NOMO-1 treated with DMSO at 0.1 percent for 48 hours (cell line): ENCODE measurements at regions not wholly inside any gene's neighbourhood (a gene's known extent, or its start where the extent isn't known, plus 50 kb on each side); places are given as distances from the start of the nearest gene placed in this dataset.
"Not testable (repeated sequence)": the region's sequence is repeated elsewhere in the genome, so short reads cannot be mapped to it uniquely, and the experiment has no call there.

Source experiments
- DNase-seq: peaks from one replicate; lab custom pipeline; 2025; ENCODE audit not compliant: unreplicated experiment; lab: John Stamatoyannopoulos, UW

- DNase-seq, result not testable (repeated sequence)
Observed at GRCh38 chr4:10388146-10388545, 69.1 kb downstream of the ZNF518B start.

- no peak for DNase-seq
Observed at GRCh38 chr4:10385994-10386394, 71.2 kb downstream of the ZNF518B start.

DNA sequence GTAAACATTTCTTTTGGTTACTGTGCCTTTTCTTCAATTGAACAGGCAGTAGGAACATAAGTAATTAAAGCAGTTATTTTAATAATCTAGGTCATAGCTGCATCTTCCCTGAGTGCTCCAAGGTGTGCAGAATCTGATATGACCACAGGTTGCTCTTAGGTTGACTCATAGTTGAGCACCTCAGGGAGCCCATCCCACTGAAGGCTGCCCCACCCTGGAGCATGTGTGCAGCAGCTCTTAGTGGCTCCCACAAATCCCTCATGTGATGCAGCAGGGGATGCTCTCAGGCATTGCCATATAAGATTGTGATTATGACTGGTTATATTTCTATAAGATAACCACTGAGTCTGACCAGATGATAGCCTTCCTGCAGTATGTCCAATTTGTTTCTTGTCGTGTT is 72.3 kb downstream of the ZNF518B start:
- DNase-seq, result no peak

DNA sequence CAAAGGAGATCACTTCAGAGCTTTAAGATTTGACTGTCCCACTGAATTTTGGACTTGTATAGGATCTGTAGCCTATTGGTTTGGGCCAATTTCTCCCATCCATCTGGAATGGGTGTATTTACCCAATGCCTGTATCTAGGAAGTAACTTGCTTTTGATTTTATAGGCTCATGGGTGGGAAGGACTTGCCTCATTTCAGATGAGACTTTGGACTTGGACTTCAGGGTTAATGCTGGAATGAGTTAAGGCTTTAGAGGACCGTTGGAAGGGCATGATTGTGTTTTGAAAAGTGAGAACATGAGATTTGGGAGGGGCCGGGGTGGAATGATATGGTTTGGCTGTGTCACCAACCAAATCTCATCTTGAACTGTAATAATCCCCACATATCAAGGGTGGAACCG is 73.8 kb downstream of the ZNF518B start:
- no peak for DNase-seq

DNA sequence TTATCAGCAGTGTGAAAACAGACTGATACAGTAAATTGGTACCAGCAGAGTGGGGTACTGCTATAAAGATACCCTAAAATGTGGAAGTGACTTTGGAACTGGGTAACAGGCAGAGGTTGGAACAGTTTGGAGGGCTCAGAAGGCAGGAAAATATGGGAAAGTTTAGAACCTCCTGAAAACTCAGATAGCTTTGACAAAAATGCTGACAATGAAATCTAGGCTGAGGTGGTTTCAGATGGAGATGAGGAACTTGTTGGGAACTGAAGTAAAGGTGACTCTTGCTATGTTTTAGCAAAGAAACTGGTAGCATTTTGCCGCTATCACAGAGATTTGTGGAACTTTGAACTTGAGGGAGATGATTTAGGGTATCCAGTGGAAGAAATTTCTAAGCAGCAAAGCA is 75.1 kb downstream of the ZNF518B start:
- DNase-seq, result not testable (repeated sequence)

GRCh38 chr4:10381146-10381545 is 76.1 kb downstream of the ZNF518B start:
- no peak for DNase-seq

GRCh38 chr4:10380735-10381134 is 76.5 kb downstream of the ZNF518B start:
- no peak for DNase-seq

GRCh38 chr4:10371869-10372471 is 85.3 kb downstream of the ZNF518B start:
- no peak for DNase-seq

GRCh38 chr4:10371121-10371520 is 86.1 kb downstream of the ZNF518B start:
- no peak for DNase-seq

- DNase-seq, result no peak
Observed at GRCh38 chr4:10369517-10369916, 87.7 kb downstream of the ZNF518B start.

DNA sequence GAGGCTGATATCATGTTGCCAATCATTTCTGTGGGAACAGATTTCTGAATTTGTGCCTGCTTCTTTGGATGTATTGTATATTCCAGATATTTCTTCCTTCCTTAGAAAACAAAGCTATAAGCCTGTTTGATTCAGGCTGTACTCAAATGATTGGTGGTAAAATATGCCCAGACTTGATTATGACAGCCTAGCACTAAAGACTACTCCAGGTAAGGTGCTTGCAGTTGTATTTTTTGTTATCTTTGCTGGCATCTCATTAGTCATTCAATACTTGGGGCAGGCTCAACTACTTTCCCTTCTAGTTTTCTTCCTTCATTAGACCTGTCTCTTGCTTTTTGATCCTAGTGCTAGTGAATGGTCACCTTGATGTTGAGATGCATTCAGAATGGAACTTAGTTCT is 90.6 kb downstream of the ZNF518B start:
- DNase-seq, result no peak

DNA sequence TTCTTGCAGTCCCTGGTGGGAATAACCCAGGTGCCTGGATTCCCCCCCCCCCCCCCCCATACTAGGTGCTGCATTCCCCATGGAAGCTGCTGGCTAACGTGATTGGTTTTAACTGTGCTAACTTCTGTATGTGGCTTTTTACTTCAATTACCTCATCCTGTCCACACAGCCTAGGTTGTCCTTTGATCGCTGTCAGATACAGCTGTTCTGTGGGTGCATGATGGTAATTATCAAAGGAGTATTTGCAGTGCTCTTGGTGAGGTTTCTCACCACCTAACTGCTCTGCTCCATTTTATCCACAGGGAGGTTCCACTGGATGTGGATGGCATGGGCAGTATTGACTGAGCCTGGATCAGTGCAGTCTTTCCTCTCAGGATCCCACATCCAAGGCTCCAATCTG is 93.0 kb downstream of the ZNF518B start:
- no peak for DNase-seq

DNA sequence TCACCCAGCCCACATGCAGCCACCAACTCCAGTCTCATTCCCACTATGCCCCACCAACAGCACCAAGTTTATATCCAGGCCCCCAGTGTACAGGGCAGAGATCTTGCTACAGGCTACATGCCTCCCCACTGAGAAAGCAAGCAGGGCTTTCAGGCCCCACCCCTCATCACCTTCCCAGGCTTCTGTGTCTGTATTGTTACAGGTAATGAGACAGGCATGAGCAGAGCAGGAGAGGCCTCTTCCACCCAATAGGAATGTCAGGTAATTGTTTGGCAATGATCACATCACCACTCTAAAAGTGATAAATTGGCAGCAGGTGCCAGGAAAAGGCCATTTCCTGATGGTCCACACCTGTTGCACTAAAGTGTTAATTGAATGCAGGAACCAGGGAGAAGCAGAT is 102.5 kb downstream of the ZNF518B start:
- no peak for DNase-seq

- no peak for DNase-seq
Observed at GRCh38 chr4:10354225-10354624, 103.0 kb downstream of the ZNF518B start.

- no peak for DNase-seq
Observed at GRCh38 chr4:10353110-10353509, 104.1 kb downstream of the ZNF518B start.

GRCh38 chr4:10348241-10348640 is 109.0 kb downstream of the ZNF518B start:
- DNase-seq, result no peak

DNA sequence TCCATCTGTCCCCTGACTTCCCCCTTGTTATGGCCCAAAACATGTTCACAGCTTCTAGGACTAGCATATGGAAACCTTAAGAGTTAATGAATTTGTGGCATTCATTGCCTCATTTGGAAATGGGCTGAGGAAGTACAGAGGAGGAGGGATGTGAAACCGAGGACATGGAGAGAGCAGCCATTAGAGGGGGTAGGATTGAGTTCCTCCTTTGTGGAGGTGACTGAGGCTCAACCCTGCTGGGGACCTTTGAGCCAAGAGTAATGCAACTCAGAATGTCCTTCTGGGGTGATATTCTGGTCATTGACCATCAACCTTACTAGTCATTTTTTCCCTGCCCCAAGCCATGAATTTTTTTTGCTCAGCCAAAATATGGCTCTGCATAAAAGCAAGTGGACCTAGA is 109.4 kb downstream of the ZNF518B start:
- DNase-seq, result no peak

DNA sequence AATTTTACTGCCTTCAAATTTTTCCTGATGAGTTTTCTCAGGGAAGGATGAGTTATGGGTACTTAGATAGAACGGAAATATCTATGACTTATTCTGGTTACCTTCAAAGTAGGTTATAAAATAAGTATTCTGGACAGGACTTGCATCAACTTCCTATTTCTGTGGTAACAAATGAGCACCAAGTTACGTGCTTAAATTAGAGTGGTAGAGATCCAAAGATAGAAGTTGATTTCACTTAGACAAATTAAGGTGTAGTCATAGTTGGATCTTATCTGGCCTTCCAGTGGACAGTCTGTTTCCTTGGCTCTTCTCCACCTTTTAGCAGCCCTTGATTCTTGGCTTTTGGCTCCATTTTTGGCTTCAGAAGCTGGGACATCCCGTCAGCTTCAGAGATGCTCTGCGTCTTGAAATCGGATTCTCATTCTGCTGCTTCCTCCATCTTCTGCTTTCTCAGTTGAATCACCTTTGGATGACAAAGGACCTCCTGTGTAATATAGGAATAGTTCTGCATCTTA is 109.9 kb downstream of the ZNF518B start:
- DNase-seq, result no peak

- DNase-seq, result no peak
Observed at GRCh38 chr4:10346023-10346422, 111.2 kb downstream of the ZNF518B start.

- DNase-seq, result no peak
Observed at GRCh38 chr4:10345381-10345784, 111.8 kb downstream of the ZNF518B start.

DNA sequence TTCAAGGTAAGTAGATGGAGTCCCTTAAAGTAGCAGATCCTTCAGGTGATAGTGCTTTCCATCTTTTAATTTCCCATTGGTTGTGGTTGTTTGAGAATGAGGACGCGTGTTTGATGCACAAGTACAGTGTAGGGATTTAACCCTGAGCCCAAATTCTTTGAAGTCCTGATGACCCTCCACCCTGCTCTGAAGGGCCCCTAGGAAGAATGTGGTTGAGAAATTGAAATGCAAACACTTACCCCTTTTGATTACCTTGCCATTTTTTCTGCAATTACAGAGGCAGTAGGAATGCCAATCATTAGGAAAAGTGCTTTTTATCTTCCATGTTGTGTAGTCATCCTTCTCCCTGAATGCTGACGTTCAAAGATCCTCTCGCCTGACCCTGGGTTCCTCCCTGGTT is 112.4 kb downstream of the ZNF518B start:
- DNase-seq, result no peak

DNA sequence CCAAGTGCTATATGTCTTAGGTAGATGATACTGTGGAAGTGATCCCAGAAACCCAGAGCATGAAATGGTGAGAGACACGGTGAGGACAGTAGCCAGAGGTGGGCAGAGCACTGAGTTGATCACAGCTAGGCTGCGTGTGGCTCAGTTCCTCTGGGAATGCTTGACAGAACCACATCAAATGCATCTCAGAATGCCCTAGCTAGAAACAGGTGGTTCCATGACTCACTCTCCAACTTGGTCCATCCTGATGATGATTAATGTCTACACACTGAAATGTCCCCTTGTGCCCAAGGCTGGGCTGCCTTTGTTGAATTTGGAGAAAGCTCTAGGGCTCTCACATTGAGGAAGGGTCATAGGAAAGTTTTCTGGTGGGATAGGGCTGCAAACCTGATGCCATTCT is 113.6 kb downstream of the ZNF518B start:
- no peak for DNase-seq

DNA sequence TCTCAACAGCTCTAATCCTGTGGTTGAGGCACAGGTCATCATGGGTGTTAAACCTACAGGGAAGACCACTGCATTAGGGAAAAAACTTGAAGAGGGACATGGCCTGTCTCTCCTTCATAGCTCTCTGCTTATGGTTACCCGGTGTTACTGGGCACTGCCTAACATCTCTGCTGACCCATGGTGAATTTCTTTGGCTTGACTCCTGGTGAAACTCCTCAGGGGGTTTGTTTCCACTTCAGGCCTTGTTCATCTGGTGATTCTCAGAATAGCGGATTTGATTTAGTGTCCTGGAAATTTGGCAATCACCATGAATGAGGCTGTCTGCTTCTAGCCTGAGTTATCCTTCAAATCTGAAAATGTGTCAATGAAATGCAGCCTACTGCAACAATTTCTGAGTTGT is 114.4 kb downstream of the ZNF518B start:
- no peak for DNase-seq
